ENCODE measurements at regions not wholly inside any gene's neighbourhood (a gene's known extent, or its start where the extent isn't known, plus 50 kb on each side); places are given as distances from the start of the nearest gene placed in this dataset.

GRCh38 chr4:151865312-151865711 lies 104.5 kb upstream of the GATB start (continued):
- TF ChIP-seq PRDM2 (tag by site-specific recombination; IDR thresholded peaks at IDR 0.05; ENCODE audit: borderline replicate concordance) = no peak
- no peak for TF ChIP-seq ZNF670 (tag by site-specific recombination; IDR thresholded peaks at IDR 0.05; ENCODE audit: low read depth)
- no peak for TF ChIP-seq MEIS1 (CRISPR knock-in tag; IDR thresholded peaks at IDR 0.05; ENCODE audit: borderline replicate concordance)

GRCh38 chr4:151864068-151864467 lies 103.3 kb upstream of the GATB start:
- ChIA-PET POLR2A (no interaction called here), CTCF (no interaction called here)
- H3K36me3 ChIP-seq (ENCODE audit: control insufficient read depth in 2 of 2, insufficient read depth in 1 of 2, low read length in 2 of 2) = no peaks in the 10 kb centered on the region
- no peak overlapping the region for H3K4me3 ChIP-seq (ENCODE audit: low read depth, low read length)
- no peaks in the 10 kb centered on the region for H3K4me1 ChIP-seq (ENCODE audit: control insufficient read depth, insufficient read depth, low read length)
- H3K9me3 ChIP-seq (ENCODE audit: control insufficient read depth, insufficient read depth, low read depth, low read length) = no peaks in the 10 kb centered on the region
- H3K27ac ChIP-seq (ENCODE audit: extremely low read depth, low read depth, low read length) = no peak overlapping the region
- TF ChIP-seq ZNF571 (tag by site-specific recombination; IDR thresholded peaks at IDR 0.05) = no peak
- no peak for TF ChIP-seq ZNF48 (tag by site-specific recombination; IDR thresholded peaks at IDR 0.05)
- TF ChIP-seq TSHZ1 (tag by site-specific recombination; IDR thresholded peaks at IDR 0.05; ENCODE audit: borderline replicate concordance) = no peak
- no peak for TF ChIP-seq ZNF654 (tag by site-specific recombination; IDR thresholded peaks at IDR 0.05; ENCODE audit: low read depth)
- TF ChIP-seq ZNF366 (tag by site-specific recombination; conservative IDR thresholded peaks at IDR 0.05) = no peak
- TF ChIP-seq ZNF544 (tag by site-specific recombination; IDR thresholded peaks at IDR 0.05) = no peak
- TF ChIP-seq ZBTB20 (tag by site-specific recombination; IDR thresholded peaks at IDR 0.05) = no peak
- TF ChIP-seq REPIN1 (tag by site-specific recombination; IDR thresholded peaks at IDR 0.05; ENCODE audit: low read depth) = no peak
- TF ChIP-seq ZNF433 (tag by site-specific recombination; IDR thresholded peaks at IDR 0.05; ENCODE audit: low read depth) = no peak
- no peak for TF ChIP-seq ZNF670 (tag by site-specific recombination; IDR thresholded peaks at IDR 0.05; ENCODE audit: low read depth)
- no peak for TF ChIP-seq WT1 (tag by site-specific recombination; IDR thresholded peaks at IDR 0.05)
- no peak for TF ChIP-seq ZXDB (tag by site-specific recombination; IDR thresholded peaks at IDR 0.05)
- no peak for TF ChIP-seq ZNF518A (tag by site-specific recombination; conservative IDR thresholded peaks at IDR 0.05; ENCODE audit: low read depth)
- no peak for TF ChIP-seq ZNF777 (tag by site-specific recombination; IDR thresholded peaks at IDR 0.05; ENCODE audit: borderline replicate concordance)
- no peak for TF ChIP-seq REST (tag by site-specific recombination; IDR thresholded peaks at IDR 0.05)
- TF ChIP-seq ZNF266 (tag by site-specific recombination; IDR thresholded peaks at IDR 0.05; ENCODE audit: low read depth) = no peak
